HG03460 (cell line): ENCODE measurements at regions not wholly inside any gene's neighbourhood (a gene's known extent, or its start where the extent isn't known, plus 50 kb on each side); places are given as distances from the start of the nearest gene placed in this dataset.

Experiments
- ATAC-seq: cut with Tn5 transposase; IDR thresholded peaks from one replicate; pipeline ENCODE4 v1.9.1; 2021; ENCODE audit not compliant: unreplicated experiment

DNA sequence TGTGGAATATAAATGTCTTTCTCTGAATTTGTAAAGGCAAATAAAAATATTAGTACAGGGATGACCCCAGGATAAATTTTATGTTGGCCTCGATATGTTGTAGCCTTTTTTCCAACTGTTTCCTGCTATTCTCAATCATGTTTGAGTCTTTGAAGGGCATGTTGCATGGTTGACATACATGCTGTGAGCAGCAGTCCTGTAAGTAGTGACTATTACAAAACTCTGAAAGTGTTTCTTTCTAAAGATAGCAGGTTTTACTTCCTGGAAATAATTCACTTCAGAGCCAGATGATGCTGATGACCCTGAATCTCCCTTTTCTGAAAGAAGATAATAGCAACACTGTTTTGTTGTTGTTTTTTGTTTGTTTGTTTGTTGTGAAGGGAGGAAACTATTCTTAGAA lies 393.0 kb upstream of the GNPDA2 start:
- no peak for ATAC-seq

GRCh38 chr4:45102716-45103115 lies 376.4 kb upstream of the GNPDA2 start:
- ATAC-seq, result no peak

DNA sequence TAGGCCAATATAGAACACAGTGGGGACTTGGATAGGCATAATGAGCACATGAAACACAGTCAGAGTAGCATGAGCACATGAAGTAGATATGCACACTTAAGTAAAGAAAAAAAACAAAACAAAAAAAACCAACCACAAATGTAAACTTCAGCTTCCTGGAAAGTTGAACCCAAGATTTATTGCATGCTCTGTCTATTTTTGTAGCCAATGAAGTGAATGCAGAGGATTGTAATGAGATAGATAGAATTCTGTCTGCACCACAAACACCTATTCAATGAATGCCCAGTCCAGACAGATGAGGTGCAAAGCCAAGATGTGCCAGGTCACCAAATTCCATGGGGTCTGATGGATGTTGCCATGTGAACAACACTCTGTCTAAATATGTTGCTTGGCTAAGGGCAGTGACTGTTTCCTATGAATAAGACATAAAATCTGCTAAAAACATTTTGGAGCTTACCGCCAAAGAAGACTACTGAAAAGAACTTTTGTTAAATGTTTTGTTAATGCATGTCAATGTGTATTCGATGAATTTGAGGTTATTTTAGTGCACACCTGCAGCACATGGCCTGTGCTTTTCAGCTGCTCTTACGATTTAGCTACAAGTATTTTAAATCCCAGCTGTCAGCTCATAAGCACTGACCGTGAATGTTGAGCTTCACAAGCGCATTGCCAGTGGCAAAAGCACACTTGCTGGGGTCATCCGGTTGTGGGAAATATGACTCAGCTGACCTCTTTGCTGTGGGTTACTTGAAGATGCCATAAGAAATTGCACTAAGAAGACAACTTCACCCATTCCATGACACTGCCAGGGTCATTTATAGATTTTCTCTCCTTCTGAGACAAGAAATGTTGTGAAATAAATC lies 374.8 kb upstream of the GNPDA2 start:
- ATAC-seq, result no peak

GRCh38 chr4:45099471-45099870 lies 373.1 kb upstream of the GNPDA2 start:
- no peak for ATAC-seq

- ATAC-seq, result no peak
Observed at GRCh38 chr4:45094684-45095083, 368.3 kb upstream of the GNPDA2 start.

- ATAC-seq, result no peak
Observed at GRCh38 chr4:45082101-45082500, 355.7 kb upstream of the GNPDA2 start.

DNA sequence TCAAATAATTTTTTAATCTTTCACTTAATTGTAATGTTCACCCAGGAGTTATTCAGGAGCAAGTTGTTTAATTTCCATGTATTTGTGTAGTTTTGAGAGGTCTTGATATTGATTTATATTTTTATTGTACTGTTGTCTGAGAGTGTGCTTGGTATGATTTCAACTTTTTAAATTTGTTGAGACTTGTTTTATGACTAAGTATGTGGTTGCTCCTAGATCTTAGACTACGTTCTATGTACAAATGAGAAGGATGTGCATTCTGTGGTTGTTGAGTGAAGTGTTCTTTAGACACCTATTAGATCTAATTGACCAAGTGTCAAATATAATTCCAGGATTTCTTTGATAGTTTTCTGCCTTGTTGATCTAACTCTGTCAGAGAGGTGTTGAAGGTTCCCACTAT lies 353.3 kb upstream of the GNPDA2 start:
- no peak for ATAC-seq

DNA sequence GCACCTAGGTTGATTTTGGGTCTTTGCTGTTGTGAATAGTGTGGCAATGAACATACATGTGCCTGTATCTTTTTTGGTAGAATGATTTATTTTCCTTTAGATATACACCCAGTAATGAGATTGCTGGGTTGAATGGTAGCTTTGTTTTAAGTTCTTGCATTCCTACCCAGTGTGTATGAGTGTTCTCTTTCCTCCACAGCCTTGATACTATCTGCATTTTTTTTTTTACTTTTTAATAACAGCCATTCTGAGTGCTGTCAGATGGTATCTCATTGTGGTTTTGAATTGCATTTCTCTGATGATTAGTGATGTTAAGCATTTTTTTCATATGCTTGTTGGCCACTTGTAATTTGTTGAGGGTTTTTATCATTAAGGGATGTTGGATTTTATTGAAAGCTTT lies 351.8 kb upstream of the GNPDA2 start:
- no peak for ATAC-seq

DNA sequence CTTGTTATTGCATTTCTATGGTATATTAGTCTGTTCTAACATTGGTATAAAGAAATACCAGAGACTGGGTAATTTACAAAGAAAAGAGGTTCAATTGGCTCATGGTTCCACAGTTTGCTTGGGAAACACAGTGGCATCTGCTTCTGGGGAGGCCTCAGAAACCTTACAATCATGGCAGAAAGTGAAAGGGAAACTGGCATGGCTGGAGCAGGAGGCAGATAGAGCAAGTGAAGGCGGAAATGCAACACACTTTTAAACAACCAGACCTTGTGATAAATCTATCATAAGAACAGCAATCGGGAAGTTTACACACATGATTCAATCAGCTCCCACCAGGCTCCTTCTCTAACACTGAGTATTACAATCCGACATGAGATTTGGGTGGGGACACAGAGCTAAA lies 346.6 kb upstream of the GNPDA2 start:
- no peak for ATAC-seq

GRCh38 chr4:45064741-45065140 lies 338.4 kb upstream of the GNPDA2 start:
- ATAC-seq, result no peak

DNA sequence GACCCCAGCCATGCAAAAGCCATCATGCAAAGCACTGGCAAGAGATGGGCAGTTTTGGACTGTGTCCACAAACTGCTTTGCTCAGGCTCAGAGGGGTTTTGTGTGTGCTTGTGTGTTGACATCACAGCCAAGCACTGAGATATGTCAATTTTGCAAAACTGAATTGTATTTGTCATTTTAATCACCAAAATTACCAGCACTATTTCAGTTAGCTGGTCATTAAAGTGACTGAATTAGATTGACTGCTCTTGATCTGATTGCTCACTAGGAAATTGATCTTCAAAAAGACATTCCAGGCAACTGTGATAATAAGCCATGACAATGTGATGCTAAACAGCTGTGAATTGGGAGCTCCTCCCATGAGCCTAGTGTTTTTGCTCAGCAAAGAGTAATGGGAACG lies 337.3 kb upstream of the GNPDA2 start:
- ATAC-seq, result no peak

- no peak for ATAC-seq
Observed at GRCh38 chr4:45062935-45063545, 336.7 kb upstream of the GNPDA2 start.

GRCh38 chr4:45043911-45044310 lies 317.6 kb upstream of the GNPDA2 start:
- no peak for ATAC-seq

DNA sequence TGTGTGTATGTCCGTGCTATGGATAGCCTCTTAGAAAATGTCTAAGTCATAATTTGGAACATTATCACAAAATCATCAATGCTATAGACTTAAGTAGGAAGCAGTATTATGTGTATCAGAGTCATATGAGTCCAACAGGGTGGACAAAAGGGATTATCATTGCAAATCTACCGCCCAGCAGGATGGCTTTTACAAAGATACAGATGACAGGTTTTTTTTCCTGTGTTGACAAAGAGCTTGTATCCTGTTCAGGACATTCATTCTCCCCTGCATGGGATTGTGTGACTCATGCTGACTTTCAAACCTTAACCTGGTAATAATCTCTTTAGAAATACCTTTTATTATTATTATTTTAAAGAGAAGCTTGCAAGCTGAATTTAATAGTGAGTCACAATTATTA lies 310.3 kb upstream of the GNPDA2 start:
- ATAC-seq, result no peak

GRCh38 chr4:45033676-45034419 lies 307.5 kb upstream of the GNPDA2 start:
- ATAC-seq, result no peak

- ATAC-seq, result no peak
Observed at GRCh38 chr4:45030059-45030458, 303.7 kb upstream of the GNPDA2 start.

- ATAC-seq, result no peak
Observed at GRCh38 chr4:45007508-45007907, 281.2 kb upstream of the GNPDA2 start.

GRCh38 chr4:45006078-45006477 lies 279.7 kb upstream of the GNPDA2 start:
- ATAC-seq, result no peak

DNA sequence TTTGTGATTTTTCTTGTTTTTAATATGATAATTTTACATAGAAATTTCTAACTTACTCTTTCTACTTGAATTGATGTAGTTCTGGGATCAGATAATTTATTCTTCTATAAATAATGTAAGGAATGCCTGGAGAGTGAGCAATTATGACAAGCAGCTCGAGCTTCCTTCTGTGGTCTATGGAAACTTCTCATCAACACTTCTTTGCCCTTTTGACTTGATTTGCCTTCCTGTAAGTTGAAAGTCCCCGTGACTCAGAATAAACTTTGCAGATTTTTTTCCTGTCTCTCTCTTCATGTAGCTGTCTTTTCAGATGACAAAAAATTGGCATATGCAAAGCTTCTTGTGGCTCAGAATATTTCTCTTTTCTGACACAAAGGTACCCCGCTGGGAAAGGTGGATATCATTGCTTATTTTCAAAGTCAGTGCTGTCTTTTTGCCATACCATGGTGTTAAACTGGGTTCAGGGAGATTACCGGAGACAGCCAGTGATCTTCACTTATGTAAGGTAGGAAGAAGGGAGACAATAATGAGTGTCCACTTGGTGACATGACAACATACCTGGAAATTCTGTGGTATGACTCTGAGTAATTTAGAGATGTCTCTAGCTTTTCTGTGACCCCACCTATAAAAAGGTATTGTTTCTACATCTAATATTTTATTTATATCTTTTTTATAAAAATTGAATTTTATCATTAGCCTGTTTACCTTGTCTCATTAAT lies 278.6 kb upstream of the GNPDA2 start:
- ATAC-seq, result no peak

GRCh38 chr4:45004326-45004725 lies 278.0 kb upstream of the GNPDA2 start:
- ATAC-seq, result no peak

DNA sequence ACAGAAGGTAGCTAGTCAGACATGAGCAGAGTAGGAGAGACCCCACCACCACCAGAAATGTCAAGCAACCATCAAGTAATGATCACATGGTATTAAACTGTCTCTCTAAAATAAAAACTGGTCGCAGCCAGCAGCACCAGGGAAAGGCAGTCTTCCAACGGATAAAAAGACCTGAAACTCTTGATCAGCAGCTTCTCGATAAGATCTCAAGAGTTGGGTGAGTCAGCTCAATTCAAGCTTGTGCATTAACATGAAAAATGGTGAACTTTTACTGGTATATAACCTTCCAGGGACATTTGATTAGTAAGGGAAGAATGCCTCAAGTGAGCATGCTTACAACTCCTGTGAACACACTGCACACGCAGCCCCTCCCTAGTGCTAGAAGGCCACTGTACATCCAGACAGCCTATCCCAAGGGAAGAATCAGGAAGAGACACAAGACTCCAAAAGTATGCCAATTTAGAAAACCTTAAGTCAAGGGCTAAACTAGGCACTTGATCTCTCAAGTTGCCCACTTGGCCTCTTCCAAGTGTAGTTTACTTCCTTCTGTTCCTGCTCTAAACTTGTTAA lies 270.0 kb upstream of the GNPDA2 start:
- no peak for ATAC-seq
